Kidney glomerular epithelial cell (primary cell): ENCODE measurements at regions not wholly inside any gene's neighbourhood (a gene's known extent, or its start where the extent isn't known, plus 50 kb on each side); places are given as distances from the start of the nearest gene placed in this dataset.

Experiments
- DNase-seq: peaks from one replicate; lab custom pipeline; 2025; lab: John Stamatoyannopoulos, UW

DNA sequence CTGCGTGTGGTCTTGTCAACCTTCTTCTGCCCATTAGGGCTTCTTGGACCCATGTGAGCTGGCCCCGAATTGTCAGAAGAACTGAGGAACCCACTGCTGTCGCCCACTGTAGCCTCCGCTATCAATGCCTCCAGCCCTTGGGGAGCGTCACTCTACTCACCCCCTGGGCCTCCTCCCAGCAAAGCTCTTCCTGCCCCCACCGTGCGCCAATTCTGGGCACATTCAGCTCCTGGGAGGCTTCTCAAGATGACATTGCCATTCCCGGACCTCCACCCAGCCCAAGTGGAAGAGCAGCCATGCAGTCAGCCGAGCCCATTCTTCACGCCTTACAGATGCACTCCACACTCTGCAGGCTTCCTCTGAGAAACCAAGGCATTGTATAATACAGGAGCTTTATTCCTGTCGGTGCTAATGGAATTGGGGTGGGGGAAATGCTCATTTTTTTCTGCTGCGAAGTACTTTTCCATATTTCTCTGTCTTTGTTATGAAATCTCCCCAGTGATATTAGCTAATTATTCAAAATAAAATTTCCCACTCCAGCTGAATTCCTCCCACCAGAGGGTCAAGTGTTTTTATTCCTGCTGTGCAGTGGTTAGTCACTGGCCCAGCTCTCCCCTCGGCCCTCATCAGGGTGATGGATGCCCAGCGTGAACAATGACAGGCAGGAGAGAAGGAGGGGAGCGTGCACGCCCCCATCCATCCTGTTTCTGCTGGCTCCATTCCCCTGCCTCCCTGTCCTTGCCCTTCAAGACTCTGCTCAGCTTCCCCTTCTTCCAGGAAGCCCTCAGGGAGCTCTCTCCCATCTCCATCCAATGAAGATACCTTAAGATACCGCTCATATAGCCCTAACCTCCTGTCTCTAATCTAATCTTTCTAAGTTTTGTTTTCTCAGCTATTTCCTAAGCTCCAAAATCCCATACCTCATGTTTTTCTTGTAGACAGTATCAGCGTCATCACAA is 87.7 kb downstream of the C16orf95 start:
- DNase-seq, result no peak

DNA sequence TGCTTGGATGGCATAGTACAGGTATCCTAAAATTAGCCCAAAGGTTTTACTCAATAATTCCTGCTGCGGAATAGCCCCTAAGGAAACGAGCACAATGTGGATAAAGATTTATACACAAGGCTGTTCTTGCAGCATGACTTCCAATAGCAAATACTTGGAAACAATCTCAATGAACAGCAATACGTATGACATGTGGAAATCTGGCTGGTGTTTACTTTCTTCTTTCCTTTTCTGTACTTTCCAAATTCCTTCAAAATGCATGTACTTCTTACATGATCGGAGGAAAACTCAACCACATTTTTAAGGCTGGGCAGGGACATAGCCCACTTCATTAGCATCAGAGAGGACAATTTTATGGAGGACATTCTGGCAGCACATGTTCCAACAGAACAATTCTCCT is 86.6 kb downstream of the C16orf95 start:
- no peak for DNase-seq

DNA sequence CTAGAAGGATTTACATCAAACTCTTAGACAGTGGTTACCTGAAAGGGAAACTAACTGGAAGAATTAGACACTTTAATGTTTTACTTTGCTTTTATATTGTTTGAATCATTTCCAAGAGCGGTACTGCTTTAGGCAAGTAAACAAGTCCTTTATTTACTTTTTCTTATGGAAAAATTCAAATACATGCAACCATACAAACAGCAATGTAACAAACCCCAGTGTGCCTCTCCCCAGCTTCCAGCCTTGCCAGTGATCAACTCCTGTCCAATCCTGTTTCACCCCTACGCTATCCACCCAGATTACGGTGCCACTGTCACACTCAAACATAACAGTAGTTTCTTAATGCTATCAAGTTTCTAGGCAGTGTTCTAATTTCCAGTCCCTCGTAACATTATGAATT is 85.9 kb downstream of the C16orf95 start:
- DNase-seq, result no peak

DNA sequence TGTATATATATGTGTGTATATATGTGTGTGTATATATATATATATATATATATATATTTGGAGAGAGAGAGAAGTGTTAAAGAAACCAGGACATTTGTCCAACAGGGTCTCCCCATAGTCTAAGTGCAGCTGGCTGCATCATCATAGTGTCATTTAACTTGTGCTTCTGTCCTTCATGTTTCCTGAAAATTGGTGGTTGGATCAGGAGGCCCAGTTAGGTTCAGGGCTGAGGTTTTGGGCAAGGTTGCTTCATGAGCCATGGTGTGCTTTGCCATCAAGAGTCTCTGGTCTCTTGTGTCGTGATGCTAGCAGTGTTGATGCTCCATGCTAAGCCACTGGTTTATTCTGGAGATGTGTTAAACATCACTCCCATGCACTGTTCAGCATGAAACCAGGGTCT is 85.3 kb downstream of the C16orf95 start:
- no peak for DNase-seq

DNA sequence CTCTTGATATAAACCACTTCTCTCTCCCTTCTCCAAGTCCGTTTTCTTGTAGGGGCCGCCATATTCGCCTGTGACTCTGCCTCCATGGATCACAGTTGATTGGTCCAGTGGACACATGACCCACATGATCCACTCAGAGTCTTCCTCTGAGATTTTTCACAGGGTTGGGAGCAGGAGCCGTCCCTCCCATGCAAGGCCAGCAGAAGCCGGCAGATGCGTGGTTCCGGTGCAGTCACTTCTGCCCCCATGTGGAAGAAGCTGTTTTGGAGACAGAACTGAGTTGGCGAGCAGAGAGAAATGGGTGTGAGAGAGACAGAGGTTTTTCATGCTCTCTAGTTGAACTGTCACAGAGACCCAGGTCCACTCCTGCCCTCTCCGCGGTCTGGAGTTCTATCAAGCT is 83.3 kb downstream of the C16orf95 start:
- no peak for DNase-seq

DNA sequence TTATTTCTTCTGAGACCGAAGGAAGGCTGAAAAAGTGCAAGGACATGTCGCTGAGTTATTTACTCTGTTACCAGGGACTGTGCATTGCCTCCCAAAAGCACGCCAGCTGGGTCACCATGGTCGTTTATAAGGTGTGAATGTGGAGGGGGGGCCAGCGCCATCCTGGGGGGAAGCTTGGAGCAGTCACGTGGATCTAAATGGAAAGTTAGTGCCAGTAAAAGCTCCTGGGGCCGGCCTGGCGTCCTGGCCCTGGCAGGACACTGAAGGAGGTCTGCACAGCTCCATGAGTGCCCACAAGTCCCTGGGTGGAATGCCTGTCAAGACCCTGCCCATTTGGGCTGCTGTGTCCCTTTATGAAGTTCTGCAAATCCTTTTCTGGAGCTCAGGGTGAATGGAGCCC is 82.6 kb downstream of the C16orf95 start:
- DNase-seq, result no peak

DNA sequence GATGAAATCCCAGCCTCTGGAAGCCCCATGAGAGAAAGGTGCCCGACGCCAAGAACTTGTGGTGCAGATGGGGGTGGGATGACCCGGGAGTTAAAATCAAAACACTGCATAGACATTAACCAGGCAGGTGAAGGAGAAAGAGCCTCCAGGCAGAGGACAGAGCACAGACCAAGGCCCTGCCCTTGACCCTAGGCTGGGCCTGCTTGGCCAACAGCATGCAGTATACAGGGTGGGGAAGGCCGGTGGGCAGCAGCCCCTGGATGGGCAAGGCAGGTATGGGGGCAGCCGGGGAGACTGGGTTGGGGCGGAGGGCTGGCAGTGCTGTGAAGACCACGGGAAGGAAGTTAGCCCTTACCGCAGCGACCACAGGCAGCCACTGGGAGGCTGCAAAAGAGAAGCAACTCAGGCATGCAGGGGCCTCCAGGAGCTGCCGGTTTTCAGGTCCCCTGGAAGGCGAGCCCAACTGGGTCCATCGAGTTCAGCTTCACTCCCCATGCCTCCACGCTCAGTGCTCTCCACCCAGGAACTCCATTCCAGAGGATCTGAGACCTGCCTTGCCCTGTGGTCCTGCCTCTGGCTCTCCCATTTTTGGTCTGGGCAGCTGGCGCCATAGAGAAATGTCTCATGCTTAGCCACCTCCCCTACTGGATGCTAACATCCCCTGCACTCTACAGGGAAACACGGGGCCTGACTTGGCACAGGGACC is 81.2 kb downstream of the C16orf95 start:
- DNase-seq, result no peak

DNA sequence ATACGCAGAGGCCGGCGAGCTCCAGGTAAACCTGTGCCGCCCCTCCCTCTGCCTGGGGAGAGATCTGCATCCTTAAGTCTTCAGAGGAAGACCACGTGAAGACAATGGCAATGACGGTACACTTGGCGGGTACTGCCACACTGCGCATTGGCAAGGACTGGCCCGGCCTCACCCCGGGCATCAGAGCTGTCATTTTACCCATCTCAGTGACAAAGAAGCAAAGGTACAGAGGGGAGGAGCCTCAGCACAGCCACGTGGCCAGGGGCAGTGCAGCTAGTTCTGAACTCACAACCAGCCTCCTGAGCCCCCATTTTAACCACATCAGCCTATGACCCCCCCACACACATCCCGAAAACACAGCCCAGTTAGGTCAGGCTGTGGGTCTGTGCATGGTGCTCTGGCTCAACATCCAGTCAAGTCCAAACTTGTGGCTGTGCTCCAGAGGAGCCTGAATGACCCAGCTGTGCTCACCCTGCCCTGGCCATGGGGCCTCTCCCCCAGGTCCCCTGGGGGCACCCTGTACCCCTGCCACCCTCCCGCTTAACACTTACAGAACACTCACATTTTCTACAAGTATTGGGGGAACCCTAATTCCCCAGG is 80.6 kb downstream of the C16orf95 start:
- no peak for DNase-seq

DNA sequence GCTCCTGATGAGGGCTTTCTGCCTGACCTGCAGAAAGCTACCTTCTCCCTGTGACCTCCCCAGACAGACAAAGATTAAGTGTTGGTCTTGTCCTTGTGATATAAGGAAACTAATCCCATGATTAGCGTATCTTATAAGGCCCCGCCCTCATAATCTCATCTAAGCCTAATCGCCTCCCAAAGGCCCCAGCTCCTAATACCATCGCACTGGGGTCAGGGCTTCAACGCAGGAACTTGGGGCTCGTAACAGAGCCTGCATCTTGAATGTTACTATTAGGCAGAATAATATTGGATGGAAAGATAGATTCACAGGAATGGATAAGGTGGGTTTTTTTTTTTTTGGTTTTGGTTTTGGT is 78.9 kb downstream of the C16orf95 start:
- no peak for DNase-seq

DNA sequence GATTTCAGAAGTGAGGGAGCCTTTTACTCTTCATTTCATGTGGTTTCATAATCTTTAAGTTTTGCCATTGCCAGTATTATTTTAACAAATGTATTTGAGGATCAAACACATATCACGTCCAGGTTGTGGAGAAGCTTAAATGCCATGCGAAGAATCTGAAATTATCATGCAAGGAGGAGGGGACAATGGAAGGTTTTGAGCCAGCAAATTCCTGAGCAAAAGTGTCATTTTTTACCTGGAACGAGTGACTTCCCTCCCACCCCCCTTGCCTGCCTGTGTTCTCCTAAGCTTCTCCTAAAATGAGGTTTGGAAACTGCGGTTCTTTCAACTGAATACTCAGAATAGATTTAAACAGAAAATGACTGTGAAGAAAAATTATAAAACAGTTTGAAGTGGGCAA is 77.6 kb downstream of the C16orf95 start:
- DNase-seq, result no peak

DNA sequence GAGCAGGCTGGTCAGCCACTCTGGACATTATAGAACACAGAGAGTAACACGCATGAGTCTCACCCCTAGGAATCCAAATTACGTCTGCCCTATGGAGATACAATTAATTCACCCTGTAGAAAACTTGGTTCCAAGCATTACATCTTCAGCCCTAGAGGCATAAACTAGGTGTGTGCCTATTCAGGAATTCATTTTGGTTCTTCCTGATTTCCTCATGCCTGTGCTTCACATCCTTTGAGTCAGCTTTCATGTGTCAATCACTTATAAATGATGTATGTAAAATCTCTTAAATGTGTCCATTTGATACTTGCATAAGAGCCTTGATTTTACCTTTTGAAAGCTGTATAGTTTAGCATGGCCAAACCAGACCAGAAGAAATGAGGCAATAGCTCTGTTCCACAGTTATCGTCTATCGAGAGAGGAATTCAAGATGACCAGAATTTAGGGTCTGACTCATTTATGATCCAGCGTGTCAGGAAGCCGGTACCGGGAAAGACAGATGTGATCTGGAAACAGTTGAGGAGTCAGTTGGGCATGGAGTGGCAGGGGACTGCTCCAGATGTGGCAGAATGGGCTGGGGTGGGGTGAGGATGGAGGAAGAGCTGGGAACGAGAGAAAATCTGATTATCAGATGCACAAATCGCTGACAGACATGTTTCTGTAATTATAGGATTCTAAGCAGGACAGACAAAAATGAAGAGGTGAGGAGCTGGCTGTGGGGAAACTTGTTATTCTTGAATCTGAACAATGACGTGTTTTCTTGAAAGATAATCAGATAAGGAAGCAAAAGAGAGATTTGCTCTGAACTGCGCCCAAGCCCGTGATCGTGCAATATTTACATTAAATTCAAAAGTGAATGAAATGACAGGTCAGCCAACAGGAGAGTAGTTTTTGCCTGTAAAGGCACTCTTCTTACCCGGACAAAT is 76.7 kb downstream of the C16orf95 start:
- DNase-seq, result no peak

DNA sequence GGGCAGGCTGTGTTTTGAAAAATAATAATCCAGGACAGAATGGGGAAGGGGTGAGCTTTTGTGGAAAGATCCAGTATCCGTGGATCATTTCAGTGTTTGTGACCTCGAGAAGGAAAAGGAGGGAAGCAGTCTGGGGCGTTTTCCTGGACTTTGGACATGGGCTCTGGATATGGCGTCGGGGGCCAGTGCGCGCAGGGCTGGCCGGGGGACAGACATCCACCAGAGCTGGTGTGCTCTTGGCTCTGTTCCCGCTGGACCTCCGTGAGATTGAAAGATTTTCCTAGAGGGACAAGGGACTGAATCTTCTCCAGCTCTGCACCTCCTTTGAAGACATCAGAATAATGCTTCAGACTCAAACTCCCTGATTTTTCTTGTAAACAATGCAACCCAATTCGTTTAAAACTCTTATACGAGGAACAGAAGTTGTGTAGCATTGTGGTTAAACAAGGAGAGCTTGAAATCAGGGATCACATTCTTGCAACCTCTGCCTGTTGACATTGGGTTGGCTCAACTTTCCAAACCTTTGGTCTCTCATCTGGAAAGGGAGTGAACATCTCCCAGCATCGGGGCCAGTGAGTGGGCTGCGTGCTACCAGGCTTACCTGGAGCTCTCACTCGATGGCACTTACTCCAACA is 75.9 kb downstream of the C16orf95 start:
- DNase-seq, result no peak

DNA sequence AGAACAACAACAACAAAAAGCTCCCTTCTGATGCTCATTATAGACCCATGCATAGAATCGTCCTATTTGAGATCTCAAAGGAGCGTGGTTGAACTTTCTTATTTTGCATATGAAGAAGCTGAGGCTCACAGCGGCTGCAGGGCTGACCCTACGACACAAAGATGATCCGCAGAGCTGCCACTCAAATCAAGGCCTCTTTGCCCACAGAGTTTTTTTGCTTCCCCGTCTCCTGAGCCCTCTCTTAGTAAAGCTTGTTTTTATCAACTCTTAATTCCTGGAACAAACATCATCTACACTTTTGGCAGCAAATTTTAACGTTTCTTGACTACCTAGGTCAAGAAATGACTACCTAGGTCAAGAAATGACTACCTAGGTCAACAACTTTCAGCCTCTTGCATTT is 73.7 kb downstream of the C16orf95 start:
- no peak for DNase-seq

DNA sequence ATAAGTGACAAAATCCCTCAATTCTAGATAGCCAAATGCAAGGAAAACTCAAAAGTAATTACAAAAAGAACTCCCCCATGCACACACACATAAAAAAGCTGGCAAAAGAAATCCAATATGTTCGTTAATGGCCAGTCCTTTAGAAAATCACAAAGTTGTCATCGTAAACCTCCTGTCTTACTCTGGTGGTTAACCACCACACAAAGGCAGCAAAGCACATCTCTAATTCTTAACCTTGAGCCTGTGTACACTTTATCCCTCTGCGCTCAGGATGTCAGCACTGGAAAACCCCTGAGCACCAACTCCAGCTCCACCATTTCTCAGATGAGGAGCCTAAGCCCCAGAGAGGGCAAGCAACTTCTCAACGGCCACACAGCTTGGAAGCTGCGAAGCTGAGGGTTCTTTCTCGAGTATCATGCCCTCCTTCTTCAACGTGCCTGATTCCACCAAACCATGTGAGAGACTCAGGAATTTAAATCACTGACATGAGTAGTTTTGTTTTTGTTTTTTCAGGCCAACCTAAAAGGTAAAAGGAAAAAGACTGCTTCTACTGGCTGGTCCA is 72.5 kb downstream of the C16orf95 start:
- DNase-seq, result no peak

DNA sequence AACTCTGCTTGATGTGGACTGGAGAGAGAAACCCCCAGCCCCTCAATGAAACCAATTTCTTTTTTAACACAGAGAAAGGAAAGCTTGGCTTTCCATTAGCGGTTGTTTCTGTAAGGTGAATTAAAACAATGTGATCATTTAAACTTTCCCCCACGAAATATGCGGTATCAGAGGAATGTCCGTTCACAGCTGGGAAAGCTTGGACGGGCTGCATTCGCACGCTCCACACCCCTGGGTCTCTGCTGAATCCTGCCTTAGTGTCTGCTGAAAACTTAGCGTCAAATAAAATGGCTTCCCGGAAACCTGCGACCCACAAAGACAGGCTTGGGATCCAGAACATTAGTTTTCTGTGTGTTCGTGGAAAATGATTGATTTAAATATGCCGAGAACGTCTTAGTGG is 71.7 kb downstream of the C16orf95 start:
- no peak for DNase-seq

DNA sequence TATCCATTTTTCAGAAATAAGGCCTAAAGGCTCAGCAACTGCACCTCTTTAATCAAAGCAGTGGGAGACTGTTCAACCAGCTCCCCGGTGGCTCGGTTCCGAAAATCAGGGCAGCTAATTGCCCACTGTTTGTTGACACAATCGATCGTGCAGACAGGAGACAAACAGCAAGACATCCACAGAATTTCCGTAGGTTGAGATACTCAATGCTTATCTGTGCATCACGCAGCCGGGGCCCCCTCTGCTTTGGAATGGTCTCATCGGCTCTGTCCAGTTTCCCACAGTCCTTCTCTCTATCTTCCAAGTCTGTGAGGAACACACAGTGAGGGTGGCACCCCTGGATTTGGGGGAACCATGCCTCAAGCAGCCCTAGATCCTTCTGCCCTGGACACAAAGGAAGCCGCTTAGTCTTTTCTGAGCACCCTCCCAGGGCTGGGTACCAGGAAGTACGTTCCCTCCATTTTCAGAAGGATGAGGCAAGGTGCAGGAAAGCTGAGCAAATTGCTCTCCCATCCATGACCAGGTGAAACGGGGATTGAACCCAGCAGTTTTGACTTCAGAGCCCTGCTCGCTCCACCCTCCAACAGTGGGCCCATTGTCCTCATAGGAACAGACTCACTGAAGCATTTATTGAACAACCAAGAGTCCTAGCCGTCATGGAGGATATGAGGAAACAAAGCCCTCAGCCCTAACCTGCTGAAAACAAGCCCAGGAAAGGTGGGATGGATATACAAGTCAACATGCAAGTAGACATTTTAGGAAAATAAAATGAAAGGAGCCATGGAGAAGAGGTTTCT is 70.7 kb downstream of the C16orf95 start:
- DNase-seq, result no peak

DNA sequence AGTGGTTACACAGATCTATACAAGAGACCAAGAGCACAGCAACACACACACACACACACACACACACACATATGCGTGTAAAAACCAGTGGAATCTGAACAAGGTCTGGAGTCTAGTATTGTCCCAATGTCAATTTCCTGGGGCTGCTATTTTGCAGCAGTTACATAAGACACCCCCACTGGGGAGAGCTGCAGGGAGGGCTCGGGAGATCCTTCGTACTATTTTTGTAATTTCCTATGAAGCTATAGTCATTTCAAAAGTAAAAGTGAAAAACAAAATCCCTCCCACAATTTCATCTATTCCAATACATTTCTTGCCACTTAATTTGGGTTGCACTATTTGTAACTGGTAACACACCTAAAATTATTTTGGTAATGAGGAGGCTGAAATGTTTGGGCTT is 68.5 kb downstream of the C16orf95 start:
- no peak for DNase-seq

DNA sequence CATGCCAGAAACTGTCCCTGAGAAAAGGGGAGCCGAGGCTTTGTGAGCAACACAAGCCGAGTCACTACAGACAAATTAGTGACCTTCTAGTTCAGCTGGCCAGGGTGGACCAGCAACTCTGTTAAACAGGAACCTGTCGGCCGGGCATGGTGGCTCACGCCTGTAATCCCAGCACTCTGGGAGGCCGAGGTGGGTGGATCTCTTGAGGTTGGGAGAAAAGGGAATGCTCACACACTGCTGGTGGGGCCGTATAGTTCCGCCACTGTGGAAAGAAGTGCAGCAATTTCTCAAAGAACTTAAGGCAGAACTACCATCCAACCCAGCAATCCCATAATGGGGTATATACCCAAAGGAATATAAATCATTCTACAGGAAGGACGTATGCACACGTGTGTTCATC is 67.8 kb downstream of the C16orf95 start:
- DNase-seq, result no peak

DNA sequence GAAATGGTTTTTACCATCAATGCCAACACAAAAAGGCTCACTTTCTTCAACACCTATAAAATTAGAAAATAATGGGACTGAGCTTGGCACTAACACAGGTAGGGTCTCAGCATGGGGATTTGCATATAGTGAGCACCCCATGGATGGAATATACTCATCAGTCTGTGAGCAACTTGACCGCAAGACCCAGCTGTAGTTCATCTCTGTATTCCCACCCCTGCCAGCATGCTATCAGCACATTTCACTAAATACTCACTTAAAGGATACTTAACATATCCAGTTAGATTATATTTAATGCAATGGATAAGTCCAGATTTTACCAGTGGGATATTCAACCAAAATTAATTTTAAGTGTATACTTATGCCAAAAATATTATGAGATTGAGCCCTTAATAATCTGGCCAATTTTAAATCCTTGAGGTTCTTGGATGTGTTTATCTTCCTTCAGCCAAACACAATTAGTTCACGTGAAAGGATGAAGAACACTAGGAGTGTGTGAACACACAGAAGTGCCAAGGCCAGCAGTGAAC is 66.7 kb downstream of the C16orf95 start:
- DNase-seq, result no peak
